Stimulated activated CD8-positive, alpha-beta memory T cell treated with anti-CD3 and anti-CD28 coated beads, Interleukin-2, amount 100 ng/mL, for 48 hours (primary cell): ENCODE measurements at regions not wholly inside any gene's neighbourhood (a gene's known extent, or its start where the extent isn't known, plus 50 kb on each side); places are given as distances from the start of the nearest gene placed in this dataset.

ENCODE experiments used
- DNase-seq, 2 donors: peaks; one replicate each; pipeline ENCODE4 v3.0.0-alpha.2; 2020; ENCODE audit warnings: low read depth in 2 of 2

DNA sequence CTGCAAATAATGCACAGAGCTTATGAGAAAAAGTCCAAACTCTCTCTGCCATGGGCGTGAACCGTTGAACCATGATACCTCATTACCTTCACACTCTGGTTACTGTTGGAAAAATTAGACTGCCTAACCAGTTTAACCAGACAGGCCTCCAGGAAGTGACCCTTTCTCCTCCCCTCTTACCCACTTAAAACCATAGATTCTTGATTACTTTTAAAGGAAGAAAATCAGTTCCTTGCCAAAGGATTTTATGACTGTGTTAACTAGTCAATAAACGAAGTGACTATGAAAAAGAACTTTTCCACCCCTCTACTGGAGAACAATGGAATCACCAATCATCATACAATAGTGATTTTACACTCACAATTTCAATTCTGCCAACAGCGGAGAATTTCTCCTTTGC lies 254.0 kb upstream of the ATP2B1 start:
- DNase-seq, result no peak

DNA sequence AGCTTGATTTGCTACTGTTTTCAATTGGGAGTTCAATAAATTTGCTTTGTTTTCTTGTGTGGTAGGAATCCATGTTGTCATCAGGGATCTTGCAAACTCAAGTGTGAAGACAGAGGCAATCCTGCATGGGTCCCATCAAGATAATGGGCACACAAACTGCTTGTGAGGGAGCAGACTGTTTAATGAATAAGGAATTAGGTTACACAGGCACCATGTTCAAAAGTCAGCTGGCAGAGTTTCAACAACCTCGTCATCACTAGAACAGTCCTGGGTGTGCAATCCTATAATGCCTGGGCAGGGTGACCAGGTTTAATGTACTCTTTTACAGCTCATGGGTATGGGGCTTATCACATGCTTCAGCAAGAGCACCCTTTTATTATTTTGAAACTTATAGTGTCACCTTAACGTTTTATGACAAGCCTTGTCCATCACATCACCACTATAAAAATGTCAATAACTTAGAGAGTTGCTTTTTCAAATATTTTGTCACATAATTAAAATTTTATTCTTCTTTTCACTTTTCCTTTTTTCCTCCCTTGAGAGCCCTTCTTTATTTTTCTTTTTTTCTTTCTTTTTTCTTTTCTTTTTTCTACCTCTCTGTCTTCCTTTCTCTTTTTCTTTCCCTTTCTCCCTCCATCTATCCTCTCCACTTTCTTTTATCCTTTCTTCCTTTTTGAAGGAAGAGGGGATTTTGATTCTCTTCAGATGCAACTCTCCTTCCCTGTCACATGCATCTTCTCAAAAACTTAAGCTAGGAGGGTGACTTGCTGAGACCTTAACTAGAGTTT lies 252.2 kb upstream of the ATP2B1 start:
- DNase-seq, result no peak

DNA sequence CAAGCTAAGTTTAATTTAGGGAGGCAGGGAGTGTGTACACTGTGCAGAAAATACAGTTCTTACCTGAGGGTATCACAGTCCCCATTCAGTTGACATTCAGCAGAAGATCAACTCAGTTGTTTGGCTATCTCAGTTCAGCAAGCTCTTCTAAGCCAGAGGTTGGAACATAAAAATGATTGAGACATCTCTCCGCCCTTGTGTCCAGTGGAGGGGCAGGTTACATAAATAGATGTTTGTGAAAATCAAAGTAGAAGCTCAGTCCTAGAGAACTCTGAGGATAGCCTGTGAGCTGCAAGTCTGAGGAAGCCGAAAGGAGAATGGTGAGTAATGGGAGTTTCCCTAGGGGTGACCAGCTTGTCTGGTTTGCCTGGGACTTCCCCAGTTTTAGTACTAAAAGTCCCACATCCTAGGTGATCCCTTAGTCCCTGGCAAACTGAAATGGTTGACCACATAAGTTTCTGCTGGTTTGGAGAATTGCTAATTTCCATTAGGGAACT lies 251.4 kb upstream of the ATP2B1 start:
- no peak for DNase-seq

DNA sequence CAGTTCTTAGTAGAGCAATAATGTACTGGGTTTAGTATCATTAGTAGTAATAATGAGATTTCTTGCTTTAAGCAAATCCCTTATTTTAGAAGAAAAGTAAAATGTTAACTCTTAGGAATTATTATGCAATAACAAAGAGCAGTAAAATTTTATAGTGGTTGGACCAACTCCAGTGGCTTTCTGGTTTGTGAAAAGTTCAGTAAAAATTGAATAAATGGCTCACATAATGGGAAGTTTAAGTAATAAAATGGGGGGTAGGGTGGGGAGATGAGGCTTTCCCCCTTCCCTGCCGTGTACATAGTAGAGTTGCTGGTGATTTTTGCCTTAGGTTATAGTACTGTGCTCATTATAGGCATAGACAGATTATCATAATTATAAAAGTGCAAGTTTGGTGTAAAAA lies 250.5 kb upstream of the ATP2B1 start:
- no peak for DNase-seq

DNA sequence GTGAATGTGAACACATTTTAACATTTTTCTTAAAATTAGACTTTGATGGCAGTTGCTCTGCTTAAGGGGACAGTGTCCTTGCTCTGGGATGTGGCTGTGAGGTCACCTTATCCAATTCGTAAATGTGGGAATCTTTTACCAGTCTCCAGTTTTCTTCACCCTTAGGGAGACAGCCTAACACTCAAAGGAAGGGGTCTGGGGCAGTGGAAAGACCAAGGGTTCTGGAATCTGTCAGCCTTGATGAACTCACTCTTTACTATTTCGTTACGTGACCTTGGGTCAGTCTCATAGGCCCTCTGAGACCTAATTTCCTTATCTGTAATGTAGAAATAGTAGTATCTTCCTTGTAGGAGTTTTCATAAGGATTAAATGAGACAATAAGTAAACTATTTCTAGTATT lies 245.6 kb upstream of the ATP2B1 start:
- no peak for DNase-seq

DNA sequence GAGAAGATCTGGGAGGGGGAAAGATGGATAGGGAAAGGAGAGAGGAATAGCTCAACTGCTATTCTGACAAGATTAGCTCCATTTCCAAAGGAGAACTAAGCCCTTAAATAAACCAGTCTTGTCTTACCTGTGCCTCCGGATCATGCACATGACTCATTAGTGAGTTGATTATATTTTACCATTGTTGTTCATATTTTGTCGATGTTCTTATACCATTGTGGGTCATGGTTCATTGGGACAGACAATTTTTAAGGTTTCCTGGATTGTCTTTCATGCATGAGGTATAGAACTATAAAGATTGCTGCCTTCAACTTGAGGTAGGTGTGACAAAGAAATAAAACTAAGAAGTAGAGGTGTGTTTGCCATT lies 243.0 kb upstream of the ATP2B1 start:
- DNase-seq, result no peak

DNA sequence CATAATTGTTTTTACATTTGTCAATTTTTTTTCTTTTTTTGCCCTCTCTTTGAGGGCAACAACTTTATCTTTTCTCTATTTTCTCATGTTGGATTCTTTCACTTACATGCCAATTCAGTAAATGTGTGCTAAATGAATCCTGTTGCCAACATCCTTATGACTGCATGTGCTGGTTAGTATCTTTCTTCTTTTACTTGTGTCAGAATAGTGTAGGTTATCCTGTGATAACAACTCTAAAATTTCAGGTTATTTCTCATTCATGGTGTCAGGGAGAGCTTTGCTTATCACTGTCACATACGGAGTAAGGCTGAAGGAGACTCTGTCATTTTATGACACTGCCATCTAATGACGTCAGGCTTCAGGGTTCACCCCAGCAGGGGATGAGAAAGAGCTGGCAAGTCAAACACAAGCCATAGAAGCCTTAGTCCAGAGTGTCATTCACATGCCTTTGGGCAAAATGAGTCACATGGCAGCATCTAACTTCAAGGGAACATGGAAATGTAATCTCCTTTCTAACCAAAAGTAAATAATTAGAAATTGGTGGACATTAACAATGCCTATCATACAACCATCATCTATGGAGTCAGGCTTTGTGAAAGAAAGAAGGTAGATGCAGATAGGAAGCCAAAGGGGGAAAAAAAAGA lies 242.5 kb upstream of the ATP2B1 start:
- no peak for DNase-seq

DNA sequence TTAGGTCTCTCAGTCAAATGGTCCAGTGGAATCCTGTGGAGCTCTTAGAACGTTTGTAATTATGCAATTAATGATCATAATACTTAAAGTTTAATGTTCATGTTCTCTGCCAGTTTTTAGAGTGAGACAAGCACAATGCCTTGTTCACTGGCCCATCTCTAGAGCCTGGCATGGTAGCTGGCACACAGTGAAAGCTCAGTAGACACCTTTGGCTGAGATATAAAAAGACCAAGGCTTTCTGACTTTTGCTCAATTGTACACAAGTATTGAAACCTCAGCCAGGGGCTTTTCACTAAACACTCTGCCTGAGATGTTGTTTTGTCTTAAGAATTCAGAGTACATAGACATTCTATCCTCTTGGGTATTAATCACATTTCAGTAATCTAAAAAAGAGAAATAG lies 241.8 kb upstream of the ATP2B1 start:
- DNase-seq, result no peak

DNA sequence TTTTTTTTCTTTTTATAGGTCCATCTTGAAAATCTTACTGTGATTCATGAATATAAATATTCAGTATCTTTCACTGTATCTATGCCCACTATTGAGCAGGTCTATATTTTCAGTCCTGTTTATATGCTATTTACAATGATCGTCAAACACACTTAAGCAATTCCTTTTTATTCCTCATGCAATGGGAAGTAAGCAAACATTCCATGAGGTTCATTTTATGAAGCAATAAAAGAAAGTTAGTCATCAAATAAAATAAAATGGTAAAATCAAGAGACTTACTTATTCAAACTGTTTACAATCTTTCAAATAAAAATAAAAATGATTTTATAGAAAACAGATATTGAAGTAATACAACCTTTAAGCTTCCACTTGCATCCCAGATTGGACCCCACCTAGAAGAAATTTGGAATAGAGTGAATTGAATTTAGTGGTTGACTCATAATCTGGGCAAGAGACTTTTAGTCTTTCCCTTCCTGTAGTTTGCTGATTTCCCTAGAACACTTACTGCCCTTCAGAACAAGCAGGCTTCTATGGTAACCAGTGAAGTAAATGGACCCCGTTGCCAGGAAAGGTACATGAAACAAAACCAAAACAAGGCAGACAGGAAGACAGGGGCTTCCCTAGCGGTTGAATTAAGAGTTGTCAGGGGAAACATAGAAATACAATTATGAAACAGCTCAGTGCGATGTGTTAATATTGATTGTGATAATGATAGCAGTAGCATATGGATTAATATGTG lies 241.0 kb upstream of the ATP2B1 start:
- no peak for DNase-seq

DNA sequence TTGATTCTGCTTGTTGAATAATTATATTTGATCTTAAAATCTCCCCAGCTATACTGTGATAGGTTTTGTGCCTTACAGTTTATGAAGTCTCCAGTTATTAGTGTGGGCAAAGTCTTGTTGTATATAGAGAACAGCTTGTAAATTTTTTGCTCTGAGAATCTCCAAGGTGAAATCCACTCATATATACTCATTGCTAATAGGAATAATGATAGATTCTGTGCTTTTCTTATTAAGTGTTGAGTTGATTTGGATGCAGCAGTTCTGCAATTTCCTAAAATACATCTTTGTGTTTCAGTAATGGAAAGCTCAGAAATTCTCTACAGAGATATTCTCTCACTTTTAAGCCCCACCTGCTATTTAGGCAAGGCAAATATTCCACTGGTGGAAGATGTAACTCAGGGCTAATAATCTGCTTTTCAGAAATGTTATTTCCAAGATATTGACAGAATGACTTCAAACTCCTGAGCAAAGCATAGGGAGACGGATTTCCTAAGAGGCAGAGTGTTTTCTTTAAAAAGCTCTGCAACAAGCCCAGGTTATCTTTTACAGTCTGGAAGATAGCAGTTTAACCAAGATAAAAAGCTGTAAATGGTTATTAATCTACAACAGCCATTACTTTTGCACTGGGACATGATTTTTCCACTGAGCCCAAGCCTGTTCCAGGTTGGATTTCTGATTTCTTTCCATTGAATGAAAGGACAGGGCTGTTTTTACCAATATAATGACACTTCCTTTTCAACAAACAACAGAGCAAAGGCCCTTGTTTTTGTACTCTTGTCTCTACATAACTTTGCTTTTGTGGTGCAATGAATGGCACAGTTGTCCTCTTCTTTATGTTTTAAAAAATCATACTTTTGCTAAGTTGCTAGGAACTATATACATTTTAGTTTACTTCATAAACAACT lies 239.9 kb upstream of the ATP2B1 start:
- no peak for DNase-seq

DNA sequence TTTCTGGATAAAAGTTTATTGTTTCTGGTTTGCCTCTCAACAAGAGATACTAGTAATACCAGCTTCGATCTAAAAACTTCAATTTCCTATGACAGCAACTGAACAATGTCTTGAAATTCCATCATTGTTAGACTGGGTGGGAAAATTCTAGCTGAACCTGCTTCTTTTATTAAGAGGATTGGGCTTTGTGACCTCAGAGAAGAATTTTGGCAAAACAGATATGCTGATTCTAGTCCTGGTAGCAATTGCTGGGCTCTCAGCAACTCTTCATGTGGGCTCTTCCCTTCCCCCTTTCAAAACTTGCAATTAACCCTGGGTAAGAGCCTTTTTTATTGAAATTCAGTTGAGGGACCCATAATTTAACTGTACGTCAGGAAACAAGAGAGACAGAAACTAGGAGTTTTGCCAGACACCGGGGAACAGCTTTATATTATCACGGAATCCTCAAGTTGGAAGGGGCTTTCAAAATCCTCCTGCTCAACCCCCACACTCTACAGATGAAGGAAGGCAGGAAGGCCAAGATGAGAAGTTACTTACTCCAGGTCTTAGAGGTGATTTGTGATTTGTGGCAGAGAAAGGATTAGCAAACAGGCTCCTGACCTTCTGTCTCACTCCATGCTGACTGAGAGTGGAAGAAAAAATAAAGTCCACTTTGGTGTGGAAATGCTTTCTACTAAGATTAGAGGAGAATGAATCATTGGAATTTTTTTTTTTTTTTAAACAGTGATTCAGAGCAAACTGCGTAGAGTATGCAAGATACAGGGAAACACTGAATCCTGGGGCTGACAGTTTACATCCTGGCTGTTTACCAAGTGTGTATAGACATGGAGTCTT lies 239.0 kb upstream of the ATP2B1 start:
- no peak for DNase-seq

DNA sequence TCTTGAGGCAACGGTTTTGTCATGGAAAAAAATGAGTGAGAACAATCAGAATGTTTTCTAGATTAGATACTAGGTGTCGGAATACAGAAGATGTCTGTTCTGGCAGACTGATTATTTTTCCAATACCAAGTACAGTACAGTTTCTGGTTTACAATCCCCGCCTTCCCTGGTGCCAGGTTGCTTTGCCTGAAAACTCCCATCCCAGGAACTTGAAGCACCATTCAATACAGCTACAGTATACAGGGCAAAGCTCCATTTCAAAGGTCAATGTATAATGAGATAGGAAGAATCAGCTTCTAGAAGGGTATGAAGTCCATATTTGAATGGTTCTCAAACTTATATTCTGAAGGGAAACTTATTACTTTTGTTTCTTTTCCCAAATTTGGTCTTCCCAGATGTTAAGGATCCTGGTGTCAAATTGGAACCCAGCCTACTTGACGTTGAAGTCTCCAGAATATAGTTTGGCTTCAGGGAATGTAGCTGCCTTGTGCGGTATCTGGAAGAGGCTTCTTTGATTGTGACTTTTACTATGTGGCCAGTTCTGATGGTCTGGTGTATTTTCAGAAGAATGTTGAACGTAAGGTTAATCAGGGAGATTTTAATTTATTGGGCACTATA lies 238.0 kb upstream of the ATP2B1 start:
- DNase-seq, result no peak

DNA sequence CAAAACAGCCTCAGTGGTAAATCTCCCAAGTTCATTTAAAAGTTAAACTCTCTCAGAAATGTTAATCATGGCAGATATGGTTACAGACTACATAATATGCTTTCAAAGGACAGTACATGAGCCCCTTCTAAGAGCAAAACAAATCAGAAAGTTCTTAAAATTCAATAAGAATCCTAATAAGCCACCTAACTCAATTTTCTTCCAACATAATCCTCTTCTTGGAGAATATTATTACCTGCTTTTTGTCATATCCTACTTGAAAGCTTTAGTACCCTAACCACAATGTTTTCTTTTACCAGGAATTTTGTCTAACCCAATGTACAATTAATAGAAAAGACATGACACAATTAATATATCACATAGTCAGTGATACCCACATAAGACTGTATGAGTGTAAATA lies 236.5 kb upstream of the ATP2B1 start:
- no peak for DNase-seq

DNA sequence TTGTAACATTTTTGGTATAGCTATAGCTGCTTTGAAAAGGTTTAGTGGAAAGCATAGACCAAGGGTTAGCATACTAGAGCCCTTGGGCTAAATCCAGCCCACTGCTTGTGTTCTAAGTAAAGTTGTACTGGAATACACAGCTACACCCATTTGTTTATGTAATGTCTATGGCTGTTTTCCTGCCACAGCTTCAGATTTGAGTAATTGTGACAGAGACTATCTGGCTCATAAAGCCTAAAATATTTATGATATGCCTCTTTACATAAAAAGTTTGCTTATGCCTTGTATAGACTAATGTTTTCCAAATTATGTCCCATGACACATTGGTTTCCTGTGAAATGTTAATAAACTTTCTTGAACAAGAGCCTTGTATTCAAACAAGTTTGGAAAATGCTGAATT lies 234.8 kb upstream of the ATP2B1 start:
- no peak for DNase-seq

DNA sequence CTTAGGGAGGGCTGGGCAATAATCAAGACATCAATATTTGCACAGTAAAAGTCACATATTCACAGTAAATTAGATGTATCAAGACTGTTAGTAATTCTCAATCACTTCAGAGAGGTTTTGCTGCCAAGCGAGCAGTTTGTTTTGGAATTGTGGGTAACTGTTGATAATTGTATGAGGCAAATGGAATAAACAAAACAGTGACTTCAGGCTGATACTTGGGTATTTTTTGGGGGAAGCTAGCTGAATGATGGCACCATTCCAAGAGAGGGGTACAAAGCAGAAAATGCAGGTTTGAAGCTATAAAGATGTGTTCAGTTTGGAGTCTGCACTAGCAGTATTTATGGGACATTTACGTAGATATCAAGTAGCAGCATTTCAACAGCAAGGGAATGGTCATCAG lies 232.8 kb upstream of the ATP2B1 start:
- DNase-seq, result no peak

DNA sequence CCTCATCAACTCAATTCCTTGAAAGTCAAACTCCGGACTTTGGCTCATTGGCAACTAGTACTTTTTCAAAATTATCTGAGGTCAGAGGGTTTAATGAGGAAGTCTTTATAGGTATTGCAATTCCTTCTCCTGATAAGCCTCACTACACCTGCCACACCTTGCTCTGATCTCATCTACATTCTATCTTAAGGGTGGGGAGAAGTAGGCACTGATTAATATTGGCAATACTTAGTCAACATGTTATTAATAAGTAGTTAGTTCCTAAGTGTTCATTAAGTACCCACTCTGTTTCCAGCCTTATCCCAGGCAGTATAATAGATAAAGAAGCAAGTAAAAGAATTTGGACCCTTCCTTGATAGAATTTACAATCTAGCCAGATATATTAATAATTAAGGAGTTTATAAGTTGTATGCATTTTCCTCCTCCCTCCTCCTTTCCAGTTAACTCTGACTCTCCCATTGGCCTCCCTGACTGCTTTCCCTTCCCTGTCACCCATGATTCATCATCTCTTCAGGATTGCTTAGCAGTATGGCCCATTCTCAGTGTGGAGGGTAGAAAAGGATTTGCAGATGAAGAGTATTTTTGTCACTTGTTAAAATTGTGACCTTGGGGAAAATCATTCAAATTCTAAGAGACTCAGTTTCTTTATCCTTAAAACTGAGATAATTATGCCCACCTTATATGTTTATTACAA lies 231.0 kb upstream of the ATP2B1 start:
- DNase-seq, result no peak

DNA sequence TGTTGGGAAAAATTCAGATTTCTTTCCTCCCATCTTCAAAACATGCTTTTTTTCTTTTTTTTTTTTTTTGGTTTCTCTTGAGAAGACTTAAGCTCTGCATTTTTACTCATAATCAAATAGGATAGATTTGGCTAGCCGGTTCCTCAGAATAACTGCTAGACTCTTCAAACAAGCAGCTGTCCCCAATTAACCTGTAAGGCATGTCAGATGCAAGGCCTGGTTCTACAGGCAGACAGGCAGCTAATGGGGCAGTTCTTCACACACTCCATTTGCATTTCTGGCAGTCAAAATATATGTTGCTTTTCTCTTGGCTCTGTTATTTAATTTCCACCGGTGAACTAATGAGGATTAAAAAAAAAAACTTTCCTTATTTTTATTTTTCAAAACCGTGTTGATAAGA lies 228.0 kb upstream of the ATP2B1 start:
- DNase-seq, result no peak

DNA sequence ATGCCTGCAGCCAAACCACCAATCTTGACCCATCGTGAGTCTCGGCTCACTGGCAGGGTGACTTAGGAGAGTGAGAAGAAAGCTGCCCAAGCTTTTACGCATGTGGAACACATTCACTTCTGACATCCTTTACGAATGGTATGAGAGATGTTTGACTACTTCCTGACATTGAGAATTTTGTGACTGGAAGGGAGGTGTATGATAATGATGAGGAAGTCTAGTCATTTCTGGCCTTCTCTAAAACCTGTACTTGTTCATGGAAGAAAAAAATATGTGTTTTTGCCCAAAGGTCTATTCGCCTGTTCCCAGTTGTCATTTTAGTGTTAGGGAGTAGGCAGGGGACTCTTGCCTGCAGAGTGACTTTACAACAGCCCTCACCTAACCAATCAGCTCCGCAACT lies 227.2 kb upstream of the ATP2B1 start:
- DNase-seq, result no peak

DNA sequence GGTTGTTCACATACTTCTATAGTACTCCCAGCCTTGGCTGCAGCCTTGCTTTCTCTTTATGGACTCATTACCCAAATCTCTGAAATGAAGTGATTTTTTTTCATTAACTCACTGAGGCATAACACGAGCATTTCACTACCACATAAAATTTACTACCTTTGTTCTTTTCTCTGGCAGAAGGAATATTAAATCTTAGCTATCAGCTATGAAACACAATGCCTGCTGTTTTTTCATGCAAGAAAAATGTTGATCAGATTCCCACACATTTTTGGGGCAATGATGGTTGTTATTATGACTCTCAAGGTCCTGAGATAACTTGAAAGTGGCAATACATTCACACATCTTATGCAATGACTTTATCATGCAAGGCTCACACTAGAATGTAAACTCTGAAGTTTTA lies 225.3 kb upstream of the ATP2B1 start:
- DNase-seq, result no peak

DNA sequence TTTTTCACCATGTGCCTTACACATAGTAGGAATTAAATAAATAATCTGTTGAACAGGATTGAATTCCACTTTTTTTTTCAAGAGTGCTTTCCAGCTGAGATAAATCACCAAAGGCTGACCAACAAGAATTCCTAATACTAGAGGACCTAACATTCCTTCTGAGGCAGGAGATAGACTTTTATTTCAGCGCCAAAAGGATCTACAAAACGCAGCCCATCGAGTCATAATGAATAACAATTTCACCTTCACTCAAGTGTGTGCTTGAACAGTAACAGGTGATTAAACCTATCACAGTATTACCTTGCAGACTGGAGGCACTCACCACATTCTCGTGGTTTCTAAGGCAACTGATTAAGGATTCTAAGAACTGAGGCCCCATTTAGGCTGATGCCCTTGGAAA lies 224.3 kb upstream of the ATP2B1 start:
- DNase-seq, result no peak
